MM.1S (cell line): ENCODE measurements at regions not wholly inside any gene's neighbourhood (a gene's known extent, or its start where the extent isn't known, plus 50 kb on each side); places are given as distances from the start of the nearest gene placed in this dataset.
"Not testable (repeated sequence)": the region's sequence is repeated elsewhere in the genome, so short reads cannot be mapped to it uniquely, and the experiment has no call there.

Experiments used
- DNase-seq: peaks from one replicate; pipeline ENCODE4 v3.0.0-alpha.2; 2015
- H2AFZ ChIP-seq: fragments of 300-600 bp; sonication (generic); 2 replicates; pipeline ENCODE4 v1.6.0; 2016; ENCODE audit warnings: antibody characterized with exemption, low read length
- H3F3A ChIP-seq: fragments of 300-600 bp; sonication (generic); 2 replicates; pipeline ENCODE4 v1.6.1; 2016; ENCODE audit warnings: mild to moderate bottlenecking, antibody characterized with exemption, low read length, moderate library complexity, mixed read lengths; ENCODE audit not compliant: insufficient read depth
- H3K27ac ChIP-seq: fragments of 300-600 bp; sonication (generic); 2 replicates; pipeline ENCODE4 v1.5.1; 2016; ENCODE audit warnings: mild to moderate bottlenecking, low read length
- H3K27me3 ChIP-seq: fragments of 300-600 bp; sonication (generic); replicated peaks from 2 replicates; pipeline ENCODE4 v1.6.0; 2016; ENCODE audit warnings: low read length; ENCODE audit not compliant: insufficient read depth
- H3K36me3 ChIP-seq: fragments of 300-600 bp; sonication (generic); replicated peaks from 2 replicates; pipeline ENCODE4 v1.6.1; 2016; ENCODE audit warnings: mild to moderate bottlenecking, low read length, mixed read lengths; ENCODE audit not compliant: insufficient read depth
- H3K4me1 ChIP-seq: fragments of 300-600 bp; sonication (generic); 2 replicates; pipeline ENCODE4 v1.6.1; 2016; ENCODE audit warnings: low read length, mixed read lengths
- H3K4me2 ChIP-seq: fragments of 300-600 bp; sonication (generic); 2 replicates; pipeline ENCODE4 v1.6.0; 2016; ENCODE audit warnings: low read depth, low read length
- H3K4me3 ChIP-seq: fragments of 300-600 bp; sonication (generic); 2 replicates; pipeline ENCODE4 v1.5.1; 2016; ENCODE audit warnings: low read length, mixed read lengths
- H3K79me2 ChIP-seq: fragments of 300-600 bp; sonication (generic); 2 replicates; pipeline ENCODE4 v1.6.1; 2016; ENCODE audit warnings: mixed run types, low read length, mixed read lengths
- H3K9ac ChIP-seq: fragments of 300-600 bp; sonication (generic); 2 replicates; pipeline ENCODE4 v1.6.1; 2016; ENCODE audit warnings: low read length, mixed read lengths
- H3K9me2 ChIP-seq: fragments of 300-600 bp; sonication (generic); replicated peaks from 2 replicates; pipeline ENCODE4 v1.6.1; 2016; ENCODE audit warnings: mild to moderate bottlenecking, low read length, mixed read lengths; ENCODE audit not compliant: insufficient read depth
- H3K9me3 ChIP-seq: fragments of 300-600 bp; sonication (generic); replicated peaks from 2 replicates; pipeline ENCODE4 v1.6.1; 2016; ENCODE audit warnings: mild to moderate bottlenecking, low read length, mixed read lengths; ENCODE audit not compliant: insufficient read depth
- H4K20me1 ChIP-seq: fragments of 300-600 bp; sonication (generic); 2 replicates; pipeline ENCODE4 v1.6.1; 2016; ENCODE audit warnings: mild to moderate bottlenecking, low read length, moderate library complexity, mixed read lengths; ENCODE audit not compliant: insufficient read depth
- CTCF ChIP-seq: fragments of 300-600 bp; sonication (generic); IDR thresholded peaks from 2 replicates; pipeline ENCODE4 v1.5.1; 2016; ENCODE audit warnings: antibody characterized with exemption, low read length, mixed read lengths
- EZH2 ChIP-seq: fragments of 300-600 bp; sonication (generic); optimal IDR thresholded peaks from 2 replicates; pipeline ENCODE3; 2017; ENCODE audit warnings: low read depth, mild to moderate bottlenecking, antibody characterized with exemption, low read length, mixed read lengths
- EZH2phosphoT487 ChIP-seq: fragments of 300-600 bp; sonication (generic); IDR thresholded peaks from 2 replicates; pipeline ENCODE4 v1.6.1; 2018; ENCODE audit warnings: antibody characterized with exemption, low read length

GRCh38 chr7:138248609-138249008 is 172.3 kb downstream of the AKR1D1 start:
- TF ChIP-seq EZH2 (no peak), CTCF (no peak), EZH2phosphoT487 (no peak)
- H3K9me2 ChIP-seq: no peaks in the 10 kb centered on the region
- H3K4me2 ChIP-seq: no peak overlapping the region
- H3K27ac ChIP-seq: no peak overlapping the region
- DNase-seq: no peak
- no peak overlapping the region for H2AFZ ChIP-seq
- H3K9me3 ChIP-seq: no peaks in the 10 kb centered on the region
- no peaks in the 10 kb centered on the region for H3K27me3 ChIP-seq
- H3K4me1 ChIP-seq: no peaks in the 10 kb centered on the region
- no peaks in the 10 kb centered on the region for H3K79me2 ChIP-seq
- no peaks in the 10 kb centered on the region for H3K36me3 ChIP-seq
- H3K9ac ChIP-seq: no peak overlapping the region
- H3K4me3 ChIP-seq: no peak overlapping the region
- H3F3A ChIP-seq: no peaks in the 10 kb centered on the region
- H4K20me1 ChIP-seq: no peaks in the 10 kb centered on the region

GRCh38 chr7:138249975-138250374 is 173.7 kb downstream of the AKR1D1 start:
- Histone ChIP-seq H3K9me2 (no peaks in the 10 kb centered on the region), H3F3A (no peaks in the 10 kb centered on the region), H3K79me2 (no peaks in the 10 kb centered on the region), H3K27me3 (no peaks in the 10 kb centered on the region), H4K20me1 (no peaks in the 10 kb centered on the region), H3K9ac (no peak overlapping the region), H2AFZ (no peak overlapping the region), H3K4me2 (no peak overlapping the region), H3K27ac (no peak overlapping the region), H3K36me3 (no peaks in the 10 kb centered on the region), H3K4me1 (no peaks in the 10 kb centered on the region), H3K9me3 (no peaks in the 10 kb centered on the region), H3K4me3 (no peak overlapping the region)
- no peak for DNase-seq
- TF ChIP-seq EZH2phosphoT487 (no peak), EZH2 (no peak), CTCF (no peak)

GRCh38 chr7:138252666-138253065 is 176.4 kb downstream of the AKR1D1 start:
- H3F3A ChIP-seq, H3K9ac ChIP-seq, H3K9me2 ChIP-seq, H3K79me2 ChIP-seq, H3K4me1 ChIP-seq, H4K20me1 ChIP-seq, H3K4me2 ChIP-seq, DNase-seq, H3K4me3 ChIP-seq, H3K27ac ChIP-seq, H3K27me3 ChIP-seq, H3K9me3 ChIP-seq, H2AFZ ChIP-seq, H3K36me3 ChIP-seq: not testable (repeated sequence)

- Histone ChIP-seq H3K9me2 (no peaks in the 10 kb centered on the region), H3K79me2 (no peaks in the 10 kb centered on the region), H3K4me2 (no peak overlapping the region), H4K20me1 (no peaks in the 10 kb centered on the region), H3K9ac (no peak overlapping the region), H3K27ac (no peak overlapping the region), H3K4me3 (no peak overlapping the region), H3K27me3 (no peaks in the 10 kb centered on the region), H3K9me3 (no peaks in the 10 kb centered on the region), H3K4me1 (no peaks in the 10 kb centered on the region), H3K36me3 (no peaks in the 10 kb centered on the region), H2AFZ (no peak overlapping the region), H3F3A (no peaks in the 10 kb centered on the region)
- DNase-seq: no peak
- TF ChIP-seq EZH2 (no peak), CTCF (no peak), EZH2phosphoT487 (no peak)
These were observed 178.2 kb downstream of the AKR1D1 start for GRCh38 chr7:138254444-138254843.
